H9 (cell line): ENCODE measurements at regions not wholly inside any gene's neighbourhood (a gene's known extent, or its start where the extent isn't known, plus 50 kb on each side); places are given as distances from the start of the nearest gene placed in this dataset.

Source experiments
- DNase-seq: peaks from one replicate; pipeline ENCODE4 v3.0.0-alpha.2; 2017
- H2AFZ ChIP-seq: one replicate; pipeline ENCODE4 v1.6.1; 2013; ENCODE audit warnings: mild to moderate bottlenecking, low read length, control low read depth, moderate library complexity
- H2AK5ac ChIP-seq: 2 replicates; pipeline ENCODE4 v1.6.1; 2013; ENCODE audit warnings: low read length, control low read depth, mixed read lengths; ENCODE audit not compliant: insufficient read length
- H2BK120ac ChIP-seq: one replicate; pipeline ENCODE4 v1.6.1; 2013; ENCODE audit warnings: low read depth, mild to moderate bottlenecking, low read length, control low read depth, inconsistent platforms; ENCODE audit not compliant: poor library complexity, severe bottlenecking
- H2BK12ac ChIP-seq: 2 replicates; pipeline ENCODE4 v1.6.1; 2013; ENCODE audit warnings: low read length, control low read depth, mixed read lengths, low read depth; ENCODE audit not compliant: insufficient read length
- H2BK15ac ChIP-seq: 2 replicates; pipeline ENCODE4 v1.6.1; 2013; ENCODE audit warnings: low read depth, low read length, control low read depth
- H2BK20ac ChIP-seq: one replicate; pipeline ENCODE4 v1.6.1; 2013; ENCODE audit warnings: low read depth, mild to moderate bottlenecking, low read length, control low read depth, inconsistent platforms; ENCODE audit not compliant: poor library complexity, severe bottlenecking
- H2BK5ac ChIP-seq: 2 replicates; pipeline ENCODE4 v1.6.1; 2013; ENCODE audit warnings: low read length, control low read depth, mixed read lengths; ENCODE audit not compliant: insufficient read length
- H3K14ac ChIP-seq: 2 replicates; pipeline ENCODE4 v1.6.1; 2013; ENCODE audit warnings: low read length, control low read depth; ENCODE audit not compliant: insufficient read depth
- H3K18ac ChIP-seq: 2 replicates; pipeline ENCODE4 v1.6.1; 2013; ENCODE audit warnings: low read depth, mild to moderate bottlenecking, mixed read lengths, low read length, control low read depth; ENCODE audit not compliant: insufficient read length
- H3K23ac ChIP-seq: 2 replicates; pipeline ENCODE4 v1.6.1; 2013; ENCODE audit warnings: low read length, control low read depth, mixed read lengths, low read depth; ENCODE audit not compliant: insufficient read length
- H3K23me2 ChIP-seq: 2 replicates; pipeline ENCODE4 v1.6.1; 2013; ENCODE audit warnings: low read depth, mild to moderate bottlenecking, mixed read lengths, low read length, control low read depth; ENCODE audit not compliant: insufficient read length, poor library complexity, severe bottlenecking
- H3K27ac ChIP-seq: 2 replicates; pipeline ENCODE4 v1.5.1; 2013; ENCODE audit warnings: low read length, control low read depth, mixed read lengths, low read depth; ENCODE audit not compliant: insufficient read length
- H3K27me3 ChIP-seq: 2 replicates; pipeline ENCODE4 v1.6.1; 2013; ENCODE audit warnings: low read length, control low read depth, inconsistent platforms; ENCODE audit not compliant: insufficient read depth
- H3K4ac ChIP-seq: 2 replicates; pipeline ENCODE4 v1.6.1; 2013; ENCODE audit warnings: low read depth, mild to moderate bottlenecking, control low read depth, inconsistent platforms, low read length, moderate library complexity
- H3K4me1 ChIP-seq: 2 replicates; pipeline ENCODE4 v1.6.1; 2013; ENCODE audit warnings: low read length, control low read depth, inconsistent platforms; ENCODE audit not compliant: insufficient read depth
- H3K4me2 ChIP-seq: 2 replicates; pipeline ENCODE4 v1.6.1; 2013; ENCODE audit warnings: low read length, control low read depth, mixed read lengths; ENCODE audit not compliant: insufficient read length, insufficient read depth
- H3K56ac ChIP-seq: 2 replicates; pipeline ENCODE4 v1.6.1; 2013; ENCODE audit warnings: low read depth, mild to moderate bottlenecking, mixed read lengths, low read length, control low read depth; ENCODE audit not compliant: insufficient read length
- H3K79me1 ChIP-seq: 2 replicates; pipeline ENCODE4 v1.6.1; 2013; ENCODE audit warnings: low read depth, mild to moderate bottlenecking, moderate library complexity, low read length, control low read depth, inconsistent platforms; ENCODE audit not compliant: insufficient read depth, poor library complexity, severe bottlenecking
- H3K79me2 ChIP-seq: 2 replicates; pipeline ENCODE4 v1.6.1; 2013; ENCODE audit warnings: low read length, control low read depth, inconsistent platforms; ENCODE audit not compliant: insufficient read depth
- H3K9ac ChIP-seq: 2 replicates; pipeline ENCODE4 v1.6.1; 2013; ENCODE audit warnings: low read length, control low read depth, mixed read lengths; ENCODE audit not compliant: insufficient read length; ENCODE audit errors: extremely low read depth
- H3K9me3 ChIP-seq: one replicate; pipeline ENCODE4 v1.6.1; 2013; ENCODE audit warnings: low read depth, low read length, inconsistent platforms; ENCODE audit not compliant: control insufficient read depth
- H3T11ph ChIP-seq: one replicate; pipeline ENCODE4 v1.6.1; 2013; ENCODE audit warnings: mild to moderate bottlenecking, low read length, control low read depth, inconsistent platforms
- H4K20me1 ChIP-seq: one replicate; pipeline ENCODE4 v1.6.1; 2013; ENCODE audit not compliant: control insufficient read depth, insufficient read length, insufficient read depth
- H4K5ac ChIP-seq: 2 replicates; pipeline ENCODE4 v1.6.1; 2013; ENCODE audit warnings: low read depth, mild to moderate bottlenecking, mixed read lengths, low read length, control low read depth; ENCODE audit not compliant: insufficient read length
- H4K8ac ChIP-seq: replicated peaks from 2 replicates; pipeline ENCODE4 v1.6.1; 2013; ENCODE audit warnings: low read length, control low read depth, mixed read lengths, low read depth; ENCODE audit not compliant: insufficient read length
- H4K91ac ChIP-seq: 2 replicates; pipeline ENCODE4 v1.6.1; 2013; ENCODE audit warnings: low read depth, mild to moderate bottlenecking, moderate library complexity, mixed read lengths, low read length, control low read depth; ENCODE audit not compliant: insufficient read length
- H3K27ac Mint-ChIP-seq, 3 experiments: 2 replicates in 2 of 3; 3 replicates in 1 of 3; pipeline ENCODE4 v1.8.0; 2020 to 2021; ENCODE audit warnings: mixed read lengths in 3 of 3, mild to moderate bottlenecking in 1 of 3, moderate library complexity in 1 of 3
- H3K27me3 Mint-ChIP-seq: 2 replicates; pipeline ENCODE4 v1.8.0; 2021; ENCODE audit warnings: low read depth, mild to moderate bottlenecking, moderate library complexity, mixed read lengths
- H3K36me3 Mint-ChIP-seq, 3 experiments: 2 replicates in 2 of 3; 3 replicates in 1 of 3; pipeline ENCODE4 v1.8.0; 2020 to 2021; ENCODE audit warnings: low read depth in 3 of 3, mixed read lengths in 3 of 3; ENCODE audit not compliant: insufficient read depth in 1 of 3
- H3K4me1 Mint-ChIP-seq, 2 experiments: 2 replicates each; pipeline ENCODE4 v1.8.0; 2020; ENCODE audit warnings: mixed read lengths in 2 of 2
- H3K4me3 Mint-ChIP-seq, 2 experiments: 2 replicates in 1 of 2; 3 replicates in 1 of 2; pipeline ENCODE4 v1.8.0; 2020 to 2021; ENCODE audit warnings: mild to moderate bottlenecking in 2 of 2, mixed read lengths in 2 of 2, moderate library complexity in 1 of 2
- H3K9me3 Mint-ChIP-seq, 2 experiments: 2 replicates in 1 of 2; 3 replicates in 1 of 2; pipeline ENCODE4 v1.8.0; 2020; ENCODE audit warnings: mild to moderate bottlenecking in 2 of 2, mixed read lengths in 2 of 2, moderate library complexity in 1 of 2
- CTCF ChIP-seq: fragments of 200-600 bp; sonication (generic); conservative IDR thresholded peaks from 3 replicates; pipeline ENCODE4 v1.8.0; 2021; ENCODE audit warnings: antibody characterized with exemption, mild to moderate bottlenecking
- WGBS: extraction: QIAGEN DNeasy Blood & Tissue Kit; methylation state at CpG from one replicate; pipeline ENCODE4 v1.1.7; 2013; ENCODE audit warnings: missing lambda C conversion rate, low lambda C conversion rate, mixed read lengths; ENCODE audit not compliant: insufficient read length; ENCODE audit errors: extremely low coverage; 5-methylcytosine and 5-hydroxymethylcytosine counted together

GRCh38 chrX:113868711-113869110, 715.2 kb upstream of the HTR2C start:
- Histone ChIP-seq H2BK5ac (no peak overlapping the region), H2AFZ (no peak overlapping the region), H3K23ac (no peak overlapping the region), H3K18ac (no peak overlapping the region), H4K91ac (no peak overlapping the region), H3K4ac (no peak overlapping the region), H3K9ac (no peak overlapping the region), H3K9me3 (no peaks in the 10 kb centered on the region), H3K4me1 (no peaks in the 10 kb centered on the region; the same call in 1 of the 2 replicates), H3K56ac (no peak overlapping the region), H3K14ac (no peak overlapping the region), H4K20me1 (no peaks in the 10 kb centered on the region), H3T11ph (no peak overlapping the region), H4K5ac (no peak overlapping the region), H3K27ac (no peak overlapping the region), H4K8ac (no peak overlapping the region), H2BK15ac (no peak overlapping the region), H3K23me2 (no peaks in the 10 kb centered on the region), H2BK20ac (no peak overlapping the region), H2BK120ac (no peak overlapping the region), H2BK12ac (no peak overlapping the region), H3K4me2 (no peak overlapping the region), H2AK5ac (no peak overlapping the region), H3K27me3 (no peaks in the 10 kb centered on the region), H3K79me1 (no peaks in the 10 kb centered on the region), H3K79me2 (no peaks in the 10 kb centered on the region)
- Mint-ChIP-seq H3K9me3 (peaks cover 7 to 11% of the 10 kb centered on the region in 2 experiments; a peak in 4 of 5 replicates), H3K4me3 (no peak overlapping the region), H3K36me3 (peaks cover 19 to 60% (median 57%) of the 10 kb centered on the region in 3 experiments), H3K27ac (no peak overlapping the region), H3K4me1 (peaks cover 8 to 10% of the 10 kb centered on the region in 2 experiments), H3K27me3 (no peaks in the 10 kb centered on the region)
- TF ChIP-seq CTCF = no peak
- no CpG with 5 or more reads among the region's 3 CpGs for WGBS
- DNase-seq = no peak
